GM12878 (cell line): ENCODE measurements at regions not wholly inside any gene's neighbourhood (a gene's known extent, or its start where the extent isn't known, plus 50 kb on each side); places are given as distances from the start of the nearest gene placed in this dataset.

Source experiments
- ATAC-seq: fragments of 200-7000 bp; cut with Tn5 transposase; 3 replicates; pipeline ENCODE4 v1.9.1; 2020; ENCODE audit warnings: mild to moderate bottlenecking, moderate library complexity
- BruUV-seq: library from RNA; stranded (reverse); fragments of 400-500 nt; replicated peaks from 2 replicates; lab custom pipeline; 2021; lab: Mats Ljungman, UMichigan
- CTCF ChIA-PET: fragments of 300-600 bp; sonication (Branson Sonifier 250); formaldehyde crosslinking; extraction: SDS; loops from one replicate; lab custom pipeline; 2021; ENCODE audit warnings: inconsistent platforms; lab: Yijun Ruan, JAX
- POLR2A ChIA-PET: fragments of 350-600 bp; formaldehyde crosslinking; extraction: SDS; loops from one replicate; lab custom pipeline; 2021; ENCODE audit warnings: inconsistent platforms; lab: Charles Lee
- RAD21 ChIA-PET: fragments of 300-600 bp; sonication (Branson Sonifier 250); formaldehyde crosslinking; loops from one replicate; lab custom pipeline; 2023; ENCODE audit warnings: antibody characterized with exemption; ENCODE audit not compliant: unreplicated experiment; lab: Charles Lee
- SMC1A ChIA-PET: fragments of 300-600 bp; sonication (Branson Sonifier 250); formaldehyde crosslinking; loops from one replicate; lab custom pipeline; 2023; ENCODE audit not compliant: unreplicated experiment, uncharacterized antibody; lab: Charles Lee
- DNase-seq: peaks from one replicate; pipeline ENCODE4 v3.0.0-alpha.2; 2011; ENCODE audit warnings: low read depth, low spot score
- FAIRE-seq: peaks from 3 replicates; lab custom pipeline; 2011; peaks lifted over from hg19 to GRCh38; lab: Jason Lieb, UNC
- H2AFZ ChIP-seq: 2 replicates; pipeline ENCODE4 v1.6.0; 2011; ENCODE audit warnings: low read depth, low read length, control low read depth; ENCODE audit not compliant: control insufficient read depth
- H3K27ac ChIP-seq: 2 replicates; pipeline ENCODE4 v1.5.1; 2011; ENCODE audit warnings: control low read depth; ENCODE audit not compliant: control insufficient read depth, insufficient read depth
- H3K27me3 ChIP-seq, 2 experiments: replicated peaks in 1 of 2; 2 replicates each; pipeline versions ENCODE4 v1.6.0 to v1.6.1; 2011; ENCODE audit warnings: low read length in 1 of 2; ENCODE audit not compliant: control insufficient read depth in 2 of 2, insufficient read depth in 2 of 2
- H3K36me3 ChIP-seq, 2 experiments: 2 replicates each; pipeline ENCODE4 v1.5.1; 2011; ENCODE audit warnings: low read length in 1 of 2; ENCODE audit not compliant: control insufficient read depth in 2 of 2, insufficient read depth in 2 of 2
- H3K4me1 ChIP-seq: 2 replicates; pipeline ENCODE4 v1.6.1; 2011; ENCODE audit warnings: mild to moderate bottlenecking, low read length, moderate library complexity, mixed read lengths; ENCODE audit not compliant: control insufficient read depth, insufficient read depth
- H3K4me2 ChIP-seq: 2 replicates; pipeline ENCODE4 v1.6.0; 2011; ENCODE audit warnings: control low read depth; ENCODE audit not compliant: control insufficient read depth, insufficient read depth
- H3K4me3 ChIP-seq: fragments of 200-600 bp; sonication (generic); 2 replicates; pipeline ENCODE4 v1.5.1; 2016
- H3K79me2 ChIP-seq: 2 replicates; pipeline ENCODE4 v1.6.0; 2011; ENCODE audit warnings: low read length; ENCODE audit not compliant: control insufficient read depth, insufficient read depth
- H3K9ac ChIP-seq: 2 replicates; pipeline ENCODE4 v1.8.0; 2011; ENCODE audit warnings: low read length, control low read depth, mixed read lengths; ENCODE audit not compliant: control insufficient read depth, insufficient read depth
- H3K9me3 ChIP-seq: replicated peaks from 3 replicates; pipeline ENCODE4 v1.5.1; 2011; ENCODE audit warnings: mild to moderate bottlenecking, low read length; ENCODE audit not compliant: control insufficient read depth, insufficient read depth
- H4K20me1 ChIP-seq: 2 replicates; pipeline ENCODE4 v1.6.0; 2011; ENCODE audit not compliant: control insufficient read depth, insufficient read depth
- BHLHE40 ChIP-seq, 2 experiments: fragments of 450-650 bp in 1 of 2; IDR thresholded peaks; 2 replicates each; pipeline ENCODE4 v1.6.1; 2011 to 2017; ENCODE audit warnings: low read depth in 2 of 2, borderline replicate concordance in 1 of 2, improper control_type of control experiment in 1 of 2, low read length in 1 of 2, mild to moderate bottlenecking in 1 of 2
- CHD4 ChIP-seq: fragments of 200-600 bp; sonication (generic); IDR thresholded peaks from 2 replicates; pipeline ENCODE4 v1.6.1; 2016; ENCODE audit warnings: mild to moderate bottlenecking
- CTCF ChIP-seq, 3 experiments: IDR thresholded peaks in 2 of 3; conservative IDR thresholded peaks in 1 of 3; 2 replicates each; pipeline ENCODE4 v1.5.1; 2011; ENCODE audit warnings: low read depth in 3 of 3, low read length in 3 of 3, mild to moderate bottlenecking in 3 of 3, control low read depth in 2 of 3, moderate library complexity in 2 of 3, inconsistent platforms in 1 of 3, mixed read lengths in 1 of 3; ENCODE audit not compliant: control insufficient read depth in 2 of 3, insufficient read depth in 1 of 3; ENCODE audit errors: extremely low read depth in 1 of 3
- FOS ChIP-seq: IDR thresholded peaks from 3 replicates; pipeline ENCODE4 v1.6.1; 2011; ENCODE audit warnings: borderline replicate concordance; ENCODE audit not compliant: insufficient read length; ENCODE audit errors: extremely low read depth
- HDGF ChIP-seq: fragments of 450-650 bp; IDR thresholded peaks from 2 replicates; pipeline ENCODE4 v1.6.1; 2016; ENCODE audit warnings: antibody characterized with exemption
- POLR2AphosphoS5 ChIP-seq: IDR thresholded peaks from 2 replicates; pipeline ENCODE4 v1.6.1; 2011; ENCODE audit warnings: mild to moderate bottlenecking, low read length, inconsistent platforms
- PRDM15 ChIP-seq: fragments of 450-650 bp; formaldehyde crosslinking; IDR thresholded peaks from 2 replicates; pipeline ENCODE4 v1.4.0; 2020; ENCODE audit warnings: mild to moderate bottlenecking, moderate library complexity
- RAD21 ChIP-seq: IDR thresholded peaks from 2 replicates; pipeline ENCODE4 v1.6.1; 2011; ENCODE audit warnings: mild to moderate bottlenecking, low read depth, low read length, moderate library complexity; ENCODE audit not compliant: insufficient read depth
- SRF ChIP-seq, 2 experiments: IDR thresholded peaks; 2 replicates each; pipeline ENCODE4 v1.6.1; 2011; ENCODE audit warnings: low read depth in 2 of 2, low read length in 2 of 2, mild to moderate bottlenecking in 1 of 2, moderate library complexity in 1 of 2
- YY1 ChIP-seq: IDR thresholded peaks from 2 replicates; pipeline ENCODE4 v1.6.1; 2011; ENCODE audit warnings: low read depth, mild to moderate bottlenecking, low read length
- WGBS: methylation state at CpG from one replicate; pipeline ENCODE4 v1.1.6; 2016; ENCODE audit warnings: low lambda C conversion rate; ENCODE audit not compliant: insufficient replicate concordance, insufficient coverage; ENCODE audit errors: missing lambda C conversion rate; 5-methylcytosine and 5-hydroxymethylcytosine counted together
- in situ Hi-C: fragments of 300-500 bp; cut with MboI; formaldehyde crosslinking; loops from 9 replicates; pipeline ENCODE4 v1.14.3; 2018; ENCODE audit warnings: mixed read lengths
- intact Hi-C: fragments of 100-400 bp; cut with micrococcal nuclease; formaldehyde crosslinking; loops from one replicate; pipeline ENCODE4 v1.14.2; 2022; ENCODE audit not compliant: unreplicated experiment
- TF ChIP-seq, protein P1 (sequence below): fragments of 450-650 bp; IDR thresholded peaks from 2 replicates; pipeline ENCODE4 v1.6.1; 2018; ENCODE audit warnings: borderline replicate concordance, mild to moderate bottlenecking; ENCODE audit not compliant: partially characterized antibody

DNA sequence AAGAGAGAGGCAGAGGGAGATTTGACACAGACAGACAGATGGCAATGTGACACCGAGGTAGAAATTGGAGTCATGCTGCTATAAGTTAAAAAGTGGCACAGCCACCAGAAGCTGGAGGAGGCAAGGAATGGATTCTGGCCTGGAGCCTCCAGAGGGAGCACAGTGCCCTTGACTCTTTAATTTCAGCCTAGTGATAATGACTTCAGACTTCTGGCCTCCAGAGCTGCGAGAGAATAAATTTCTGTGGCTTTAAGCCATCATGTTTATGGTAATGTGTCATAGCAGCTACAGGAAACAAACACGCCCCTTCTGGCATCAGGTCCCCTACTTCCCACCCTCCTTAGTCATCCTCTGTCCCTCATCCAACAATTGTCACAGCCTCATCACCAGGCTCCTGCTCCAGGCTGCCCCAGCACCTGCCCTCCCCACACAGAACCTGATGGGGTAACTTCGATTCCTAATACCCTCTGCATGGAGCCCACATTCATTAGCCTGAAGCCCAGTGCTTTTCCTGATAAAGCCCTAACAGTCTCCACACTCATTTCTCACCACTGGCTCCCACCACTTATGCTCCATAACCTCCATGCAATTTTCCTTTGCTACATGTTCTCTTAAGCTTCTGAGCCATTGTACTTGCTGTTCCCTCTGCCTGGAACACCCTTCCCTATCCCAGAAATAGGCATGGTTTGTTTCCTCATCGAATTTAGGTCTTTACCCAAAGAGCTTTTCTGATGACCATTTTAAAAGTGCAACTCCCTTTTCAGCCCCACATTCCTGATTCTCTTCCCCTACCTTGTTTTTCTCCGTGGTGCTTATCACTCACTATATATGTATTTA lies 69.7 kb upstream of the TOX2 start:
- WGBS: 31% methylated on average over 6 of the region's 6 CpGs
- ChIA-PET CTCF (interaction anchor here (0.6 to 8.9 kb wide), 8 partner anchors 11 to 235 kb away, joined by 3 to 129 read pairs (median 4); no protein-coding TSS in a partner anchor), SMC1A (interaction anchor here (0.8 to 9.4 kb wide), 13 partner anchors 9 to 246 kb away, joined by 3 to 54 read pairs (median 3); no protein-coding TSS in a partner anchor), POLR2A (no interaction called here), RAD21 (interaction anchor here (1.0 to 7.6 kb wide), 2 partner anchors 95 to 110 kb away, joined by 3 to 98 read pairs; no protein-coding TSS in a partner anchor)
- Histone ChIP-seq H3K4me2 (no peak overlapping the region), H2AFZ (no peak overlapping the region), H3K9ac (no peak overlapping the region), H3K4me3 (no peak overlapping the region), H3K27me3 (no peaks in the 10 kb centered on the region), H3K4me1 (peaks cover 19% of the 10 kb centered on the region), H3K79me2 (no peaks in the 10 kb centered on the region), H4K20me1 (no peaks in the 10 kb centered on the region), H3K27ac (no peak overlapping the region), H3K9me3 (no peaks in the 10 kb centered on the region), H3K36me3 (no peaks in the 10 kb centered on the region)
- no peak for FAIRE-seq
- no peak for DNase-seq
- peak; percentile 9; the same call in 2 of the 3 replicates for ATAC-seq
- in situ Hi-C loops (no loop called here), intact Hi-C loops (loop anchor here (5.0 kb wide), 1 partner anchor 72 kb away; no protein-coding TSS in a partner anchor)
- TF ChIP-seq SRF (IDR thresholded peaks at IDR 0.05; ENCODE audit: low read depth in 2 of 2, low read length in 2 of 2): no peak
- TF ChIP-seq FOS: no peak
- TF ChIP-seq BHLHE40 (IDR thresholded peaks at IDR 0.05; ENCODE audit: borderline replicate concordance in 1 of 2, low read depth in 2 of 2, low read length in 1 of 2): no peak
- TF ChIP-seq CTCF (IDR thresholded peaks at IDR 0.05 in 2 of 3, conservative IDR thresholded peaks at IDR 0.05 in 1 of 3; ENCODE audit: control insufficient read depth in 2 of 3, extremely low read depth in 1 of 3, insufficient read depth in 1 of 3, low read depth in 3 of 3, low read length in 3 of 3): 0 out of 6 replicates have a peak, but pooled peaks of 1 of the 3 experiments have one; percentile 1
- no peak for TF ChIP-seq PRDM15 (CRISPR knock-in tag)
- no peak for TF ChIP-seq POLR2AphosphoS5
- TF ChIP-seq CHD4: no peak
- no peak for TF ChIP-seq HDGF
- TF ChIP-seq YY1: no peak
- TF ChIP-seq, protein P1, sequence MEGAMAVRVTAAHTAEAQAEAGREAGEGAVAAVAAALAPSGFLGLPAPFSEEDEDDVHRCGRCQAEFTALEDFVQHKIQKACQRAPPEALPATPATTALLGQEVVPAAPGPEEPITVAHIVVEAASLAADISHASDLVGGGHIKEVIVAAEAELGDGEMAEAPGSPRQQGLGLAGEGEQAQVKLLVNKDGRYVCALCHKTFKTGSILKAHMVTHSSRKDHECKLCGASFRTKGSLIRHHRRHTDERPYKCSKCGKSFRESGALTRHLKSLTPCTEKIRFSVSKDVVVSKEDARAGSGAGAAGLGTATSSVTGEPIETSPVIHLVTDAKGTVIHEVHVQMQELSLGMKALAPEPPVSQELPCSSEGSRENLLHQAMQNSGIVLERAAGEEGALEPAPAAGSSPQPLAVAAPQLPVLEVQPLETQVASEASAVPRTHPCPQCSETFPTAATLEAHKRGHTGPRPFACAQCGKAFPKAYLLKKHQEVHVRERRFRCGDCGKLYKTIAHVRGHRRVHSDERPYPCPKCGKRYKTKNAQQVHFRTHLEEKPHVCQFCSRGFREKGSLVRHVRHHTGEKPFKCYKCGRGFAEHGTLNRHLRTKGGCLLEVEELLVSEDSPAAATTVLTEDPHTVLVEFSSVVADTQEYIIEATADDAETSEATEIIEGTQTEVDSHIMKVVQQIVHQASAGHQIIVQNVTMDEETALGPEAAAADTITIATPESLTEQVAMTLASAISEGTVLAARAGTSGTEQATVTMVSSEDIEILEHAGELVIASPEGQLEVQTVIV: no peak
- 0 out of 2 replicates have a peak, but pooled peaks have one; percentile 9 for TF ChIP-seq RAD21
- no TSS peak for BruUV-seq
